ENCODE measurements at regions not wholly inside any gene's neighbourhood (a gene's known extent, or its start where the extent isn't known, plus 50 kb on each side); places are given as distances from the start of the nearest gene placed in this dataset.

DNA sequence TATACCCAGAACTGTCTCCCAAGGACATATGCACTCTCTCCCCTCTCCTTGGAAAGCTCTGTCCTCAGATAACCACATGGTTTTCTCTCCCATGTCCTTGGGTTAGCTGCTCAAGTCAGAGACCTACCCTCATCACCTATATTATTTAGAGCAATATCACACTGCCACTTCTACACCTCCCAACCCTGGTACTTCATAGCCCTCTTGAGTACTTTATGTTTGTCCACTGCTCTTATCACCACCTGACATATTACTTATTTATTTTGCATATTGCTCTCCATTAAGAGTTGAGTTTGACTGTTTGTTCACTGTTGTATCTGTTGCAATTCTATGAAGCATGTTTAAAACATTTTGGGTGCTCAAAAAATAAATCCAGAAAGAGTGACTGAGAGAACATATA, 126.3 kb upstream of the ATP1B1 start:
- in situ Hi-C loops (cut with HindIII; ENCODE audit: low sequenced_read_pairs) = no loop called here
- no peak for DNase-seq (ENCODE audit: low spot score)

DNA sequence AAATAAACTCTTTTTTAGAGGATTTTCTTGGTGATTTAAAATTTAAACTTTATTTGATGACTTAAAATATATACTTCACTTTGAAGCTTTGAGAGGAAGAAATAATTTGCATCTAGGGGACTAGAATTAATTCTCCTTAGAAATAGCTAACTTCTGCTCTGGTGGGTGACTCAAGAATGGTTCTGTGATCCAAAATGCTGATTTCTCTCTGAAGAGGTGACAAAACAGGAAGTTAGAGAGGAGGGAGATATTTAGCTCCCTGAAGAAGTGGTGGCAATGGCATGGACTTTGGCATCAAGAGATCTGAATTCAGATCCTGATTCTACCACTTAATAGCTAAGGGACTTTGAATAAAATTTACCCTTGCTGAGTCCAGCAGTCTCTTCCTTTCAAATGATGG, 125.8 kb upstream of the ATP1B1 start:
- no peak for DNase-seq (ENCODE audit: low spot score)
- in situ Hi-C loops (cut with HindIII; ENCODE audit: low sequenced_read_pairs) = no loop called here

DNA sequence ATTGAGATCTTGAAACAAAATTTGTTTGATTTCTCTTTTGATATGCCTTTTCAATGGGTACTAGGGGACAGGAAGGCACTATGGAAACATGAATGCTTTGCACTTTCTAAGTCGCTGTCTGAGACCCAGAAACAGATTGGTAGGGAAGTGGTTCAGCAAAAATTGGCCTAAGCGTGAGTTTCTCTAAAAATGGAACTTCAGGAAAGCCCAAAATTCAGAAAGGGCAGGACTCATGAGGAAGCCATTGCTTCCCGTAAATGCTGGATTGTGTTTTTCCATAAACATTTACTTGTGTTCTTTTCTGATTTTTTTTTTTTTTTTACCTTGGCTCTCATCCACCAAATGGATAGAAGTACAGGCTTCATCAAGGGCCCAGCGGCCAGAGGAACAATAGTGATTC, 123.7 kb upstream of the ATP1B1 start:
- no peak for DNase-seq (ENCODE audit: low spot score)
- in situ Hi-C loops (cut with HindIII; ENCODE audit: low sequenced_read_pairs) = no loop called here

DNA sequence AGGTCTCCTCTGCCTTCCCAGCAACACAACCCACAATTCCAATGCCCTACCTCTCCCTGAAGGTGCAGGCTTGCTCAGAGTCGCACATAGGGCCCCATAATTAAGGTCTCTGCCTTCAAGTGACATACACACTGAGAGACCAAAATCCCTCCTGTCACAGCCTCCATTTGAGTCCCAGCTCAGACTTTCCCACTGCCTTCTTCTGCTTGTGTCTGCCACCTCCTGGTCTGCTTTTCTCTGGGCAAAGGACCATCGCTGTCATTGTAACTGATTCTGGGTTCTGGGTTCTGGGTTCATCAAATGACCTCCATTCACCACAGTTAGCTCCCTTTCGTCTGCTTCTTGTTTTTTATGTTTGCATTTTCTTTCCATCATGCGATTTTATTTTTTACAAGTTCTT, 119.2 kb upstream of the ATP1B1 start:
- no peak for DNase-seq (ENCODE audit: low spot score)

DNA sequence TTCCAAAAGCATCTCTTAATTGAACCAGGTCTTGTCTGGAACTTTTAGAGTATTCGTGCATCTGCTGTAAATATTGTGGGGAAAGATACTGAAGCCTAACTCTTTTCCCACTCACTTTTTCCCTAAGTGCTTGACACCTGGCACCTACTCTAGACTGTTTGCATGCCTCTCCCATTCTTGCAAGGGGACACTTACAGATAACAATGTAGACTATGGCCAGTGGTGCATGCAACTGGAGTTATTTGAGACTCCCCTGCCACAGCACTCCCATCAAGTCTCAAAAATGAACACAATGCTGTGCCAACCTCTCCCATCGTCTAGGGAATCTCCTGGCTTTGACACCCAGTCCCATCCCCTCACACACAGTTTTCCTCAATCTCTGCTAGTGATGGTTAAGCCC, 118.6 kb upstream of the ATP1B1 start:
- in situ Hi-C loops (cut with HindIII; ENCODE audit: low sequenced_read_pairs) = no loop called here
- DNase-seq (ENCODE audit: low spot score) = no peak

More for the DNA sequence above, 119.2 kb upstream of the ATP1B1 start:
- in situ Hi-C loops (cut with HindIII; ENCODE audit: low sequenced_read_pairs) = no loop called here

DNA sequence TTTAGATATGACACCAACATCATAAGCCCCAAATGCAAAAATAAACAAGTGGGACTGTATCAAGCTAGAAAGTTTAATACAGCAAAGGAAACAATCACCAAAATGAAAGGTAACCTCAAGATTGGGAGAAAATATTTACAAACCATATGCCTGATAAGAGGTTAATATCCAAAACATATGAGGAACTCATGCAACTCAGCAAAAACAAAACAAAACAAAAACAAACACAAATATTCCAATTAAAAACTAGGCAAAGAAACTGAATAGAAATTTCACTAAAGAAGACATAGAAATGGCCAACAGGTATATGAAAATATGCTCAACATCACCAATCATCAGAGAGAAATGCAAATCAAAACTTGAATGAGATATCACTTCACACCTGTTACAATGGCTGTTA, 116.5 kb upstream of the ATP1B1 start:
- in situ Hi-C loops (cut with HindIII; ENCODE audit: low sequenced_read_pairs) = no loop called here
- no peak for DNase-seq (ENCODE audit: low spot score)

DNA sequence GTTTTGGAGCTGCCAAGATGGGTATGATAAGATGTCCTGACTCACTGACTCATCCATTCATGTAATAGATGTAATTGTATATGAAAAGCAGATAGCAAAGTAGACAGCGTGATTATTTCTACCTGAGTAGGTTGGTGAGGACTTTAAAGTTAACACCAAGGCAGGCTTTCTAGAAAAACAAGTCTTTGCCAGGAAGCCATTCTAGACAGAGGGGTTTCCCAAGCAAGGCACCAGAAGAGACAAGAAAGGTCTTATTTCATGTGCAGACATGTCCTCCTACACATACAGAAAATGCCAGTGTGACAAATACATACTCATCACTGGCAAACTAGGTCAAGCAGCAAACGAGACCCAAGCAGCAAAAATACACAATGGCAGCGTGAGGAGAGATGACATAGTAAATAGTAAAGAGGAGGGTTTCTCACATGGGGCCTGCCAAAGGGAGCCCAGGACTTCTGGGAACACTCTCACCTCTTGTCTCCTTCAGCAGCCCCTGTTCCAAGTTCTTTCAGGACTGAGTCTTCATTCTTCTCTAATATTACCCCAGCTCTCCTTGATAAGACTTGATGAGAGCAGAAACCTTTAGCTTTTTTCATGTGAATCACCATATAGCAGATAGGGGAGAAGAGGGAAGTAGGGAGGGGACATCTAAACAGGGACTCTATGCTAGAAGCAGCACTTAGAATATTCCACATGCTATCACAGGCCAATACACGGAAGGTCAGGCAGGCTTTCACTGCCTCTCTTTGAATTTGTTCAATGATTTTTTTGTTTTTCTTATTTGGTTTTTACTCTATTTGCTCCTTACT, 114.6 kb upstream of the ATP1B1 start:
- in situ Hi-C loops (cut with HindIII; ENCODE audit: low sequenced_read_pairs) = no loop called here
- DNase-seq (ENCODE audit: low spot score) = no peak

DNA sequence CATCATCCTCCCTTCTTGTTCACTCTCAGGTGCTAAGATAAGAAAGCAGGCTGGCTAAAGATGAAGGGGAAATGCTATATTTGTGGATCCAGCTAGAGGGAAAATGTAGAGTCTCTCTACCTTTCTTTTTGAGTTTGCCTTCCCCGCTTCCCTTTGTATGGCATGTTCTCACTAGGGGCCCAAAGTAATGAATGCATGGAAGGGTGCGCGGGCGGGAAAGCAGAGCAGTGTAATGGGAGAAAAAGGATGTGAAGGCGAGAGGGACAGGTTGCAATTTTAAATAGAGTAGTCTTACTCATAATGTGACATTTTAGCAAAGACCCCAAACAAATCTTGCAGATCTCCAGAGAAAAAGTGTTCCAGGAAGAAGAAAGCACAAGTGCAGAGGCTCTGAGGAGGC, 105.1 kb upstream of the ATP1B1 start:
- DNase-seq (ENCODE audit: low spot score) = no peak
- in situ Hi-C loops (cut with HindIII; ENCODE audit: low sequenced_read_pairs) = no loop called here

DNA sequence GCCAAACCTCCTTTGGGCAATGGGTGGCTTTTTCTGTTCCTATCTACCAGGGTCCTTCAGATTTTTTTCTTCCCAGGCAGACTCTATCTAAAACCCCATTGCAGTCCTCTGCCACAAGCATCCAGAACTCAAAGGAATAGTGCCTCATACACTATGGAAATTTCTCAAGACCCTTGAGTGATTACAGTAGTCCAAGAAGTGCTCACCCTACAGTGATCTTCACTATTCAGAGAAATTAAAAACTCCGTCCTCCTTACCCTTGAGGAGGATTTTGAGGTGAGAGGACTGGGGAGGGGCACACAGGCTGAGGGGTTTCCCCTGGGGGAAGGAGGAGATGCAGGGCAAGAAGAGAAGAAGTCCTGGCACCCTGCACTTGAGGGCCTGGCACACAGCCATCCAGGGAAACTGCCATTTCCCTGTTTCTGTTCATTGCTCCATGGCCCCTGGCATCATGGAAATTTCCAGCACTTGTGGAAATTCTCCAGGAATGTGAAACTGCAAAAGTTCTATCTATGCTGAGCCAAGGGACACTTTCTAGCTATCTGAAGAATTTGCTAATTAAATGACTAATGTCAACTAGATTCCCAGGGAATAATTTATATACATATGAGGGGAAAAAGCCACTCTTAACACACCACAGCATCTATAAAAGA, 102.5 kb upstream of the ATP1B1 start:
- in situ Hi-C loops (cut with HindIII; ENCODE audit: low sequenced_read_pairs) = no loop called here

DNA sequence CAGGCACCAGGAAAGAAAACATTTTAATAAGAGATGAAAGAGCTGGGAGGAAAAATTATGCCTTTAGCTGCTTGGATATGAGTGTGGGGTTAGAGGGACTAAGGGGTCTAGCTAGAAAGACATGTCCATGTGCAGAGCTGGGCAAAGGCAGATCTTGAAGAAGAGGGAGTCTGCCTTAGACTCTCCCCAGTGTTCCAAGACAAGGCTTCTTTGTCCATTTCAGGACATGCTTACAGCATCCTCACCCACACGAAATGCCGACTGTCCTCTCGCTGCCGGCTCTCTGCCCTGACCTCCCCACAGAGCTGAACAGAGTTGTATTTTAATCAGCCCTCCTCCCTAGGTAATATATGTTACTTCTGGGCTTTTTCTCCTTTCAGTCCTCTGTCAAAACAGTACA, 100.7 kb upstream of the ATP1B1 start:
- no peak for DNase-seq (ENCODE audit: low spot score)

More for the DNA sequence above, 102.5 kb upstream of the ATP1B1 start:
- no peak for DNase-seq (ENCODE audit: low spot score)

DNA sequence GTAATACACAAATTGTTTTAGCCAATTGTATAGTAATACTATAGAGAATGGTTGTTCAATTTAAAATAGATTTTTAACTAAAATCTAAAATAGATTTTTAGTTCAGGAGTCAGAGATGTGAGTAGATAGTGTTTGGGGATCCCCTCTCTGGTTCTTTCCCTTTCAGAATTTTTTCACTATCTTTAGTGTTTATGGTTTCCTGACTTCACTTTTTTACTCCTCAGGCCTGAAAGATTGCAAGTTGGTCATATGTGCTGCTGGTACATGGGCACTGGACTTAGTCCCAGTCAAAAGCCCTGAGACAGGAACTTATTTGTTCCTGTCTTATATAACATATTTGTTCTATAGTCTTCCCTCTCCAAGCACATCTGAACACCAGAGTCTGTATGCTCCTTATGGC, 96.8 kb upstream of the ATP1B1 start:
- no peak for DNase-seq (ENCODE audit: low spot score)
- in situ Hi-C loops (cut with HindIII; ENCODE audit: low sequenced_read_pairs) = no loop called here

More for the DNA sequence above, 100.7 kb upstream of the ATP1B1 start:
- in situ Hi-C loops (cut with HindIII; ENCODE audit: low sequenced_read_pairs) = no loop called here

DNA sequence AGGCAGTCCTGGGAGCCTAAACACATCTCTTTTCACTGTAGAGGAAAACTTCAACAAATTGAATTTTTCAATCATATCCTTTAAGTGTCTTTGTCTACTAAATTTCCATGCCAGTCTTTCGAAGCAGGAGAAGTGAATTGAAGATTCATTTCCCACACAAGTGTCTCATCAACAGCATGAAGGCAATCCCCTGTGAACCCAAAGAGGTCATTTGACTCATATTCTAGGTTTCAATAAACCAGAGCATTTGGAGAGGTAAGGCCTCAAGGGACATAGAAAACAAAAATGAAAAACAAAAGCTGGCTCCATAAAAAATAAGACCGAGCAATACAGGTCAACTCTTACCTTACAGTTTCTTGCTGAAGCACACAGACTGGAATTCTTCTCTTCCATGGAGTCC, 94.1 kb upstream of the ATP1B1 start:
- in situ Hi-C loops (cut with HindIII; ENCODE audit: low sequenced_read_pairs) = no loop called here
- no peak for DNase-seq (ENCODE audit: low spot score)

DNA sequence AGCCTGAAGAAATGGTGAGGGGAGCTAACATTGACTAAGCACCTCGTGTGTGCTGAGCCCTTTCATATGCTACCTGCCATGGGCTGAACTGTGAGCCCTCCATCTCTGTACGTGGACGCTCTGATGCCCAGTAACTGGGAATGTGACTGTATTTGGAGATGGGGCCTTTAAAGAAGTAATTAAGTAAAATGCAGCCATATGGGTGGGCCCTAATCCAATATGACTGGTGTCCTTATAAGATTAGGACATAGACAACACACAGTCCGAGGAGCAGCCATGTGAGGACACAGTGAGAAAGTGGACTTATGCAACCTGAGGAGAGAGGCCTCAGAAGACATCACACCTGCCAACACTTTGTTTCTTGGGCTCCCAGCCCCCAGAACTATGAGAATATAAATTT, 92.7 kb upstream of the ATP1B1 start:
- in situ Hi-C loops (cut with HindIII; ENCODE audit: low sequenced_read_pairs) = no loop called here
- DNase-seq (ENCODE audit: low spot score) = no peak

DNA sequence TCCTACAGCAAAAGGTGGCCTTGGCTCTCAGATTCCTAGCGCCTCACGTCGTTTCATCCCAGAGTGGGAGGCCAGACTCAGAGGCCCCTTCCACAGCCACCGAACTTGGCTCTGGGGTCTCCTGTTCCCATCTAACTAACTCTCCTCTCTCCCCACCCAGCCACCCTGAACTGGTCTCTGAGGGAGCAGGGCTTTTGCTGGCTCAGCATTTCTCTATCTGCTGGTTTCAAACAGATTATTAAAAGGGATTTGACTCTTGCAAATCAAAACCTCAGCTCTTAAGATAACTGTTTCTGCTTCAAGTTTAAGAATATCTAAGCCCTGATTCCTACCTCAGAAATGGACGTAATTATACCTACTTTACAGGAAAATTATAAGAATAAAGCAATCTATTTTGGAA, 91.0 kb upstream of the ATP1B1 start:
- in situ Hi-C loops (cut with HindIII; ENCODE audit: low sequenced_read_pairs) = no loop called here
- no peak for DNase-seq (ENCODE audit: low spot score)

DNA sequence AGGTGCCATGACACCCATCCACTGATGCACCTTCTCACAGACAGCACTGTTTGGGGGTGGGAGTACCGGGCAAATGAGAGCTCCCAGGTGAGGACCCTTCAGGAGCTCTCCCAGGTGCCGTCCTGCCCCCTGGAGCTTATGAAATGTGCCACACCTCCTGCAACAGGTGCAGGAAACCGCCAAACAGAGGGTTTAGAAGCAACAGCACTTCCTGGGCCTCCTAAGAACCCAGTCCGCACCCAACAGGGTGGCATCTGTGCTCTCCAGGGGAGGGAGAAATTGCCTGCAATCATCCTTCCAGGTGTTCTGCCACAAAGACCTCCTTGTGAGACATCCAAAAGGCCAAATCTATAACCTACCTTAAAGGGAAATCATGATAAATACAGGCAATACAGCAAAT, 87.7 kb upstream of the ATP1B1 start:
- in situ Hi-C loops (cut with HindIII; ENCODE audit: low sequenced_read_pairs) = no loop called here
- no peak for DNase-seq (ENCODE audit: low spot score)

DNA sequence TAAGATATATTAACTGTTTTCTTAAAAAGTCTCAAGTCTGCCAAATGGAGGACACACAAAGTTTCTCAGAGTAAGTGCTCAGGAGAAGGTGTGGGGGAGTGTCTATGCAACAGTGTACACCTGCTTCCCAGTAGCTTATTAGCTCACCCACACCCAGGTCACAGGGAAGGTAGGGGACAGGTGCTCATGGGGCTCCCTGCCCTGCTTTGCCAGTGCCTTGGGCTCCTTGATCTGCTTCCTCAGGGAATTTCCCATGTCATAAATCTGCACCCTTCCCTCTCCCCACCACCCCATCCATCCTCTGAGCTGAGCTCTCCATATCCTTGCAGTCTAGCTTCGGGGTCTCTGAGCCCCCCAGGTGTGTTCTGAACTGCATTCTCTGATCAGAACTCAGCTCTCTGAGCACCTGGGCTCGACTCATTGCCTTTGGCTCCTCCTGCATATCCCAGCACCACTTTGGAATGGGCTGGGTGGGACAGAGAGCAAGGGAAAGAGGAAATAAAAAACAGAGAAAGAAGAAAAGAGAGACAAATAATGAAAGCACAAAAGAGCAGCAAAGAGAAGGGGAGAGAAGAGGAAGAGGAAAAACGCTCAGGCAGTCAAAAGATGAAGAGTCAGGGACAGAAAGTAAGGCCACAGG, 87.0 kb upstream of the ATP1B1 start:
- in situ Hi-C loops (cut with HindIII; ENCODE audit: low sequenced_read_pairs) = no loop called here
- DNase-seq (ENCODE audit: low spot score) = no peak

DNA sequence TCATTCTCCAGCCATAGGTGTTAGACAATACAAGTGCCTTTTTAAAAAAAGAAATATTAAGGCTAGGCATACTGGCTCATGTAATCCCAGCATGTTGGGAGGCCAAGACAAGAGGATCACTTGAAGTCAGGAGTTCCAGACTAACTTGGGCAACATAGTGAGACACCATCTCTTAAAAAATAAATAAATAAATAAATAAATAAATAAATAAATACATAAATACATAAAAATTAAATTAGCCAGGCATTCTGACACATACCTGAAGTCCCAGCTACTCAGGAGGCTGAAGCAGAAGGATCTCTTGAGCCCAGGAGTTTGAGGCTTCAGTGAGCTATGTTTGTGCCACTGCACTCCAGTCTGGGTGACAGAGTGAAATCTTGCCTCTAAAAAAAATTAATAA, 85.8 kb upstream of the ATP1B1 start:
- no peak for DNase-seq (ENCODE audit: low spot score)
- in situ Hi-C loops (cut with HindIII; ENCODE audit: low sequenced_read_pairs) = no loop called here

DNA sequence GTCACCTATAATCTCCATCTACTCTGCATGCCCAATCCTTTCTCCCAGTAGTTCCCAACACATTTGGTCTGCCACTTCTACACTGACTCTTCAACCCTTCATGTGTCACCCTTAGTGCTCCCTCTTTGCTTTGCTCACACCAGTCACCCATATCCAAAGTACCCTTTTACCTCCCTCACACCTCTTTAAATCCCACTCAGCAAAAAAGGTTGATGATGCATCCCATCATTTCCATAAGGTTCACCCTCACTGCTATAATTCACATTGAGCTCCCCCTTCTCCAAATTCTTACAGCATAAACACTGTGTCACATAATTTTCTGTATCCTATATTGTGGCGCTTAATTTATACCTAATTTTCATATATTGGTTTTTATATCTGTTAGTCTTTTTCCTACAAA, 83.8 kb upstream of the ATP1B1 start:
- no peak for DNase-seq (ENCODE audit: low spot score)
- in situ Hi-C loops (cut with HindIII; ENCODE audit: low sequenced_read_pairs) = no loop called here

DNA sequence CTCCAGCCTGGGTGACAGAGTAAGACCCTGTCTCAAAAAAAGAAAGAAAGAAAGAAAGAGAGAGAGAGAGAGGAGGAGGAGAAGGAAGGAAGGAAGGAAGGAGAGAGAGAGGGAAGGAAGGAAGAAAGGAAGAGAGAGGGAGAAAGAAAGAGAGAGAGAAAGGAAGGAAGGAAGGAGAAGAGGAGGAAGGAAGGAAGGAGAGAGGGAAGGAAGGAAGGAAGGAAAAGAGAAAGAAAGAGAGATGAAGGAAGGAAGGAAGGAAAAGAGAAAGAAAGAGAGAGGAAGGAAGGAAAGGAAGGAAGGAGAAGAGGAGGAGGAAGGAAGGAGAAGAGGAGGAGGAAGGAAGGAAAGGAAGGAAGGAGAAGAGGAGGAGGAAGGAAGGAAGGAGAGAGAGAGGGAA, 82.2 kb upstream of the ATP1B1 start:
- in situ Hi-C loops (cut with HindIII; ENCODE audit: low sequenced_read_pairs) = no loop called here
- no peak for DNase-seq (ENCODE audit: low spot score)

DNA sequence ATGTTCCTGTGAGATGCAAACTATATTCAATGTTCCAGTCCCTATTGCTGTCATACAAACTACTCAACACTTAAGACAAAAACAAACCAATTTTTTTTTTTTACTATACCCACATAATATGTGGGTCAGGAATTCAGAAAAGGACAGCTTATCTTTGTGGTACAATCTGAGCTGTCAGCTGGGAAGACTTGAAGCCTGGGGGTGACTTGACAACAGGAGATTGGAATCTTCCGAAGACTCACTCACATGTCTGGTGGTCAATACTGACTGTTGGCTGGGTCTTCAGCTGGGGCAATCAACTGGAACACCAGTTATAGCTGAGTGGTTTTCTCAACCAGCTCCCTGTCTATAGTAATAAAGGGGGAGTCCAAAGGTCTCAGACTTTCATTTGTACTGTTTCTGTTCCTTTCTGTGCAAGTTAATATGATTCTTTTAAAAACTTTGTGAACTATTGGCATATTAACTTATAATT, 81.7 kb upstream of the ATP1B1 start:
- in situ Hi-C loops (cut with HindIII; ENCODE audit: low sequenced_read_pairs) = no loop called here
- no peak for DNase-seq (ENCODE audit: low spot score)
